GM13976 (cell line): ENCODE measurements at regions not wholly inside any gene's neighbourhood (a gene's known extent, or its start where the extent isn't known, plus 50 kb on each side); places are given as distances from the start of the nearest gene placed in this dataset.

Experiments
- DNase-seq: peaks from one replicate; pipeline ENCODE4 v3.0.0; 2012; ENCODE audit warnings: low spot score
- CTCF ChIP-seq: IDR thresholded peaks from 2 replicates; pipeline ENCODE4 v1.5.1; 2012; ENCODE audit warnings: borderline replicate concordance, mild to moderate bottlenecking; ENCODE audit not compliant: insufficient read depth; ENCODE audit errors: extremely low read depth, missing control alignments, control extremely low read depth
- in situ Hi-C: fragments of 300-500 bp; cut with MboI; formaldehyde crosslinking; loops from one replicate; pipeline ENCODE4 v1.12.0; 2022; ENCODE audit warnings: low sequenced_read_pairs, mixed read lengths, inconsistent platforms; ENCODE audit not compliant: unreplicated experiment

- in situ Hi-C loops: no loop called here
- no peak for DNase-seq
Observed at GRCh38 chr6:113405326-113406047, 451.7 kb upstream of the MARCKS start.

DNA sequence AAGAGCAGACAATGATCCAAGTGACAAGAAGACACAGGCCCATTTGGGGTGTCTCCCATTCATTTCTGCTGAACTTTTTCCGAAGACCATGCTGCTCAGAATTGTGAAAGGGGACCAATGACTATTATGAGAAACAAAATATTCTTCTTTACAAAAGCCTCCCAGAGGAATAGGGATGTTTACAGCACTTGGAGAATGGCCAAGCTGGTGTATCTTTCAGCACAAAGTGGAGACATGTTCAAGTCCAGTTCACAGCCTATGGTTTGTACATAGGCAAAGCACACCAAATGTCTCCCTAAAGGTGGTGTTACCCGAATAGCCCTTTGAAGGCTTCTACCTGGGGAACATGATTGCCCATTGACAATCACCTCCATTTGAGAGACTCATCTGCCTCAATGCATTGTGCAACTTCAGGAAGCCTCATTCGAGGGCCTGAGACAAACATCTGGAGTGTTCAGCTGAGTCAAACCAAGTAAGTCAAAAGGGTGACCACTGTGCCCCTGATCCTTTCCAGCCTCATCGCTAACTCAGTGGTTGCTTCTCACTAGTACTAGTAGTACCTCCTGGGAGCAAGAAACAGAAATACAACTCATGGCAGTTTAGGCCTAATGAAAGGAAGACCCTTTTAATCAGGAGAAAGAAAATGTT is 451.0 kb upstream of the MARCKS start:
- DNase-seq: no peak
- in situ Hi-C loops: no loop called here
- no peak for TF ChIP-seq CTCF

More at GRCh38 chr6:113405326-113406047, 451.7 kb upstream of the MARCKS start:
- TF ChIP-seq CTCF: no peak

DNA sequence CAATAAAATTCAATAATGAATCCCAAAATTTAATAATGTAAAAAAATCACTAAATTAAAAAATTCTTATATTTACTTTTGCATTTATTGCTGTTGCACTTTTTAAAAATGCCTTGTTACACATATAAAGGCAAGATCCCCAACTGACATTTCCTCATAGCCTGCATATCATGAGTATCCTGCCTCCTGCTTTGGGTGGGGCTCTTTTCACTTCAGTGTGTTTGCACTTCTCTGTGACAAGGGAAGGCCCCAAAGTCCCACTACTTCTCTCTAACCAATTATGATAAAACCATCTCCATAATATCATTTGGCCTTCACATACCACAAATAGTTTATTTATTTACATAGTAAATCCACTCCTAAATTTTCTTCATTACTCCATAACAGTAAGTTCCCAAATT is 446.1 kb upstream of the MARCKS start:
- no peak for TF ChIP-seq CTCF
- in situ Hi-C loops: no loop called here
- no peak for DNase-seq

DNA sequence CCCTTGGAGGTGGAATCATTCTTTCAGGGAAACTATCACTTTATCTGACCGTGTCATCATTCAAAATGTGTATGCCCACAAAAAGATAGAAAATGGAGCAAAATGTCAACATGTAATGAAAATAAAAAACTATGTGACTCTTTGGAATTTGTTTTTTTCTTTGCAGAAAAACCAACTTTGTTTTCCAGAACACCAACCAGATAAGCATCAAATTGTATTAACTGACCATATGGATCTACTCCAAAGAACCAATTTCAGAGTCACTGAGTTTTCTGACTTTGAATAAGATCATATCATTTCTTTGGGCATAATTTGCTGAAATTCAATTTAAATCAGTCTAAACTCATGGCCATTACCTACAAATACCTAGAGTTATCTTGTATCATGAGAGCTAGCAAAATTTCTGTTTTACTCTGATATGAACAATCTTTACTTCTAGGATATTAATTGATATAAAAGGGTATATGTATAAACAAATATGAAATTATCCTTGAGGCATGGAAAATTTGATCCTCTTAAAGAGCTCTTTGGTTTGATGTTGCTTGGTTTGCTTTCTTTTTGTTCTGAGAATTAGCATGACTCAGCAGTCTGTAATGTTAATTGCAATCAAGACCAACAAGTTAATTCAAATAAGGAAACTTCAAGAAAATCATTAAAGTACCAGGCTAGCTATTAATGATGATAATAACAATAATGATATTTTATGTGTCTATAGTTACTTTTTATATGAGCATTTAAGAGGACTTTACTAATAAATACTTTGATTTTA is 444.4 kb upstream of the MARCKS start:
- no peak for TF ChIP-seq CTCF
- in situ Hi-C loops: no loop called here
- DNase-seq: no peak

- no peak for TF ChIP-seq CTCF
- no peak for DNase-seq
- in situ Hi-C loops: no loop called here
Observed at GRCh38 chr6:113414511-113414910, 442.6 kb upstream of the MARCKS start.

GRCh38 chr6:113416170-113416569 is 441.0 kb upstream of the MARCKS start:
- in situ Hi-C loops: no loop called here
- TF ChIP-seq CTCF: no peak

More at GRCh38 chr6:113416170-113416569, 441.0 kb upstream of the MARCKS start:
- no peak for DNase-seq
